AG09309 (cell line): ENCODE measurements at regions not wholly inside any gene's neighbourhood (a gene's known extent, or its start where the extent isn't known, plus 50 kb on each side); places are given as distances from the start of the nearest gene placed in this dataset.
"Not testable (repeated sequence)": the region's sequence is repeated elsewhere in the genome, so short reads cannot be mapped to it uniquely, and the experiment has no call there.

ENCODE experiments used
- DNase-seq: peaks from one replicate; pipeline ENCODE4 v3.0.0-alpha.2; 2010; ENCODE audit warnings: low read depth
- H3K4me3 ChIP-seq: 2 replicates; pipeline ENCODE4 v1.5.1; 2011; ENCODE audit warnings: mild to moderate bottlenecking, low read depth, low read length, moderate library complexity; ENCODE audit not compliant: control insufficient read depth
- TF ChIP-seq, protein P1 (sequence below): IDR thresholded peaks from 2 replicates; pipeline ENCODE4 v1.5.1; 2011; ENCODE audit warnings: mild to moderate bottlenecking, low read depth, low read length, inconsistent platforms; ENCODE audit not compliant: insufficient read depth, control insufficient read depth; ENCODE audit errors: missing control alignments

DNA sequence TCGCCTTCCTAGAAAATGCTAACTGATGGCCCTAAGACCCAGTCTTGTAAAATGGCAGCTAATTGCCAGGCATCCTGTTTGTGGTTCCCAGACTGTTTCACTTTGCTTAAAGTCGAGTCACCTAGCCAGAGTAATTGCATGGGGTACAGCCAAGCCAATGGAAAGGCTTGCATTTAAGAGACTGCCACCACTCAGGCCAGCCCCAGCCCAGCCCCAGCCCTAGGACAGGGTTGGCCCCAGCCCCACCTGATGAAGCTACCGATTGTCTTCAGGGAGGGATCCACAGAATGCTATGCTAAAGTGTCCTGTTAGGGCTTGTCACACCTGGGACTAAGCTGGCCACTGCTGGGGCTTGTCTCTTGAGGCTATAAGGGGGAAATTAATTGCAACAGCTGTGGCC, 194.6 kb upstream of the KLF3 start:
- H3K4me3 ChIP-seq, result no peak overlapping the region
- DNase-seq, result no peak
- TF ChIP-seq, protein P1, sequence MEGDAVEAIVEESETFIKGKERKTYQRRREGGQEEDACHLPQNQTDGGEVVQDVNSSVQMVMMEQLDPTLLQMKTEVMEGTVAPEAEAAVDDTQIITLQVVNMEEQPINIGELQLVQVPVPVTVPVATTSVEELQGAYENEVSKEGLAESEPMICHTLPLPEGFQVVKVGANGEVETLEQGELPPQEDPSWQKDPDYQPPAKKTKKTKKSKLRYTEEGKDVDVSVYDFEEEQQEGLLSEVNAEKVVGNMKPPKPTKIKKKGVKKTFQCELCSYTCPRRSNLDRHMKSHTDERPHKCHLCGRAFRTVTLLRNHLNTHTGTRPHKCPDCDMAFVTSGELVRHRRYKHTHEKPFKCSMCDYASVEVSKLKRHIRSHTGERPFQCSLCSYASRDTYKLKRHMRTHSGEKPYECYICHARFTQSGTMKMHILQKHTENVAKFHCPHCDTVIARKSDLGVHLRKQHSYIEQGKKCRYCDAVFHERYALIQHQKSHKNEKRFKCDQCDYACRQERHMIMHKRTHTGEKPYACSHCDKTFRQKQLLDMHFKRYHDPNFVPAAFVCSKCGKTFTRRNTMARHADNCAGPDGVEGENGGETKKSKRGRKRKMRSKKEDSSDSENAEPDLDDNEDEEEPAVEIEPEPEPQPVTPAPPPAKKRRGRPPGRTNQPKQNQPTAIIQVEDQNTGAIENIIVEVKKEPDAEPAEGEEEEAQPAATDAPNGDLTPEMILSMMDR, result no peak

DNA sequence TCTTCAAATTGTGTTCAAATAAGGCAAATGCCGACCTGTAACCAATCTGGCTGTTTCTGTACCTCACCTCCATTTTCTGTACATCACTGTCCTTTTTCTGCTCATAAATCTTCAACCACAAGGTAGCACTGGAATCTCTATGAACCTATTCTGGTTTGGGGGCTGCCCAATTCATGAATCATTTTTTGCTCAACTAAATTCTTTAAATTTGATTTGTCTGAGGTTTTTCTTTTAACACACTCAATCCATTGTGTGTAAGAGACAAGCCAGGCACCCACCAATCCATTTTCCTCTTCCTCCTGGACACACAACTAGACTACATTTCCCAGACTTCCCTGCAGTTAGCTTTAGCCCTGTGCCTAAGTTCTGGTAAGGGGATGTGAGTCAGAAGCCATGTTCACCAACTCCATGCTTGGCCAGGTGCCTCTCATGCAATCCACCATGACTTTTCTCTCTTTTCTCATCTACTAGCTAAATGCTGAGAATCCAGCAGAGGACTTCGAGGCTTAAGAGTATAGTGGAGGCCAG, 193.2 kb upstream of the KLF3 start:
- no peak overlapping the region for H3K4me3 ChIP-seq
- no peak for DNase-seq
- TF ChIP-seq, protein P1, result no peak

DNA sequence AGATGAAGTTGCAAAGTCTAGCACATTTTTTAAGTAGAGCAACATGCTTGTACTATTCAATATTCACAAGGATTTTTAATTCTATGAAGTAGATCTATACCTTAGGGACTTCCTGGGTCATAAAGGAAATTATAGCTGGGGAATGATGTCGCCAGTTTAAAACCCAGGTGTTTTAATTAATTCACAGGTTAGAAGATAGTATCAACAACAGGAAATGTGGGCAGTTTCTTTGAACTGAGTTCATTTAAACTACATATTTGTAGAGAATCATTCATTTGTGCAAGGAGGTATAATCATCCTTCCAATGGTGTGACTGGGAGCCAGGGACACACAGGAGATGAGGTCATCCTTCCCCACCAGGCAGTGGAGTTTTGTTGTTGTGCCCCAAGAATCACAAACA, 181.3 kb upstream of the KLF3 start:
- no peak for DNase-seq
- H3K4me3 ChIP-seq, result no peak overlapping the region
- TF ChIP-seq, protein P1, result no peak

DNA sequence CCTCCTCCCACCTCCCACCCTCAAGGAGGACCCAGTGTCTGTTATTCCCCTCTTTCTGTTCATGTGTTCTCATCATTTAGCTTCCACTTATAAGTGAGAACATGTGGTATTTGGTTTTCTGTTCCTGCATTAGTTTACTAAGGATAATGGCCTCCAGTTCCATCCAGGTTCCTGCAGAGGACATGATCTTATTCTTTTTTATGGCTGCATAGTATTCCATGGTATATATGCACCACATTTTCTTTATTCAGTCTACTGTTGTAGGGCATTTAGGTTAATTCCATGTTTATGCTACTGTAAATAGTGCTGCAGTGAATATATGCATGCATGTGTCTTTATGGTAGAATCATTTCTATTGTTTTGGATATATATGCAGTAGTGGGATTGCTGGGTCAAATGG, 180.4 kb upstream of the KLF3 start:
- DNase-seq, H3K4me3 ChIP-seq: not testable (repeated sequence)

DNA sequence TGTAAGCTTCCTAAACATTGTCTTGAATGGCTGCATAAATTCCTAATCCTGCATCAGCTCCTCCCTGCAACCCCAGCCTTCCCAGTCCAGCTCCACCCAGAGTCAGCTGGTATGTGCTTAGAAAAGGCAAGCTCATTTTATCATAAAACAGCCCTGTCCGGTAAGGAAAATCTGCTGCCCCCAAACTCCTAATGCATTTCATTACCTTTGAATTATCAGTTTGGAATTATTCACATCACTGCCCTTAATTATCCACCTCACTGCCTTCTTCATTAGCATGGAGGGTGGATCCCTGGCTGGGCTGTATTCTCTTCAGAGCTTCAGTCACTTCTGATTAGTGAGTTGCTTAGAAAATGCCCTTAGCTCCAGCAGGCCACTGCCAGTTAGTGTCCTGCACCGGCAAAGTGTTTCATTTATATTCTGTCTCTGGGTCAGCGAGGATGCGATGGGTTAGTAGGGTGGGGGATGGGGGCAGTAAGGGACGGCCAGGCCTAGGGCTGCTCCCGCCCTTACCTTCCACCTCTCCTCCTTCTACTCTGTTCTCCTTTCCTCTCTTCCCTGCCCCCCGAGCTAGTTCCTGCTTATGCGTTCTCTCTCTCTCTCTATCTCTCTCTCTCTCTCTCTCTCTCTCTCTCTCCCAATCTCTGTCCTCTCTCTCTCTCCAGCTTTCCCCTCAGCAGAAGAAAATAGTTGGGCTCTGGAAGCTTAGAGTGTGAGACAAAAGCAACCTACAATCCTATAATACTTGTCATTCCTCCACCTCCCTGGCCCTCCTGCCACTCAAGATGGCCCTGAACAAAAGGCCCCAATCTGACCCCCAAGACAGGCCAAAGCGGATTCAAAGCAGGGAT, 174.8 kb upstream of the KLF3 start:
- no peak overlapping the region for H3K4me3 ChIP-seq
- TF ChIP-seq, protein P1, result no peak
- no peak for DNase-seq

DNA sequence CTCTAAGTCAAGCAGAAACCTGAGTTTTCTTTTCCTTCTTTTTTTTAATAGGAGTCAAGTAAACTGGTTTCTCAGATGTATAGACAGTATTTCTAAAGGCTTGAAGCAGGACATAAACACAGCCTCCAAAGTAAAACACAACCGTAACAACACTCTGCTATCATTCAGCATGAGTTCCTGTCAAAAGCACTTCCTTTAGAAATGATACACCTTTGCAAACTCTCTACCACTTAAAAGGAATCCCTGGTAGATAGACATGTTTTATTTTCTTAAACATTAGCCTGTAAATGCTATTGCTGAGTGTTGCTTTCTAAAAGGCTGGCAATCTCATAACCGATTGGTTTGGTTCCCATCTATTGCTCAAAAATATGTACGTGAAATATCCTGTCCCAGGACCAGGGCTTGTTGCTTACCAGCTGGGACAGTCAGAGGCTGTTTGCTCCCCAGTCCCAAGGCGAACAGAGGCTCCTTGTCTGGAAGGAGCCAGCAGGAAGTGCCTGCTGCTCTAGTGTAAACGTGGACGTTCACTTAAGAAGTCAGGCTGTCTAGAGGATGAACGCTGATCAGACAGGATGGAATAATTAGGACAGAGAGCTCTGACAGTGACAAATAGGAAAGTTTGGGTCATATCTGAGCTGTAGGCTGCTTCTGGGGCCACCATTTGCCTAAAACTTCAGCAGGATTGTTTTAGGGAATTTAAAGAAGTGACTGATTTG, 173.9 kb upstream of the KLF3 start:
- TF ChIP-seq, protein P1, result no peak
- no peak for DNase-seq
- H3K4me3 ChIP-seq, result no peak overlapping the region

DNA sequence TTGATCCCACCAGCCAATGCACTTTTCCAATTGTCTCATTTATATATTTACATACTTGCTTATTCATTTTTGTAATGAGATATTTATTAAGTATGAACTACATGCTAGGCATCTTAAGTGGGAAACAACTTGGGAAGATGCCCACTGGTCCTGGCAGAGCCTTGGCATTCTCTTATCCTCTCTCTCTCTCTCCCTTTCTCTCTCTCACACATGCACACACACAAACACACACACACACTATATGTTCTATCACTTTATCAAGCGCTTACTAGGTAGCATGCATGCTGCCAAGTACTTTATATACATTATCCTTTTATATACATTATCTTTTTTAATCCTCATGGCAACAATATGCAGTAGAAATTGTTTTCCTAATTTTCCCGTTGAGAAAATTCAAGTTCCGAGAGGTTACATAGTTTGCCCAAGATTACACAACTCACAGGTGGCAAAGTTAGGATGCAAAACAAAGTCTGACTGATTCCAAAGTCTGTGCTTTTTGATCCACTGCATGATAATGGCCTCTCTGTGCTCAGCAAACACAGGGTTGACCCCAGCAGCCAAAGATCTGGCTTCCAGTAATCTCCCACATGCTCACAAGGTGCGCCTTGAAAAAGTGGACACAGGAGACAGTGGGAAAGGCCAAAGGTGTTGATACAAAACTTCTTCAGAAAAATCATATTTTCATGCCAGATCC, 173.1 kb upstream of the KLF3 start:
- no peak for DNase-seq
- H3K4me3 ChIP-seq, result no peak overlapping the region
- TF ChIP-seq, protein P1, result no peak
